Fibroblast of mammary gland (primary cell): ENCODE measurements at regions not wholly inside any gene's neighbourhood (a gene's known extent, or its start where the extent isn't known, plus 50 kb on each side); places are given as distances from the start of the nearest gene placed in this dataset.

Experiments
- DNase-seq: peaks from one replicate; pipeline ENCODE4 v3.0.0-alpha.2; 2010; ENCODE audit warnings: low read depth
- H3K4me3 ChIP-seq: 2 replicates; pipeline ENCODE4 v1.5.1; 2011; ENCODE audit warnings: low read depth, mild to moderate bottlenecking, low read length, moderate library complexity; ENCODE audit not compliant: control insufficient read depth
- TF ChIP-seq, protein P1 (sequence below): conservative IDR thresholded peaks from 2 replicates; pipeline ENCODE4 v1.5.1; 2011; ENCODE audit warnings: low read depth, low read length, inconsistent platforms; ENCODE audit not compliant: control insufficient read depth, insufficient read depth

DNA sequence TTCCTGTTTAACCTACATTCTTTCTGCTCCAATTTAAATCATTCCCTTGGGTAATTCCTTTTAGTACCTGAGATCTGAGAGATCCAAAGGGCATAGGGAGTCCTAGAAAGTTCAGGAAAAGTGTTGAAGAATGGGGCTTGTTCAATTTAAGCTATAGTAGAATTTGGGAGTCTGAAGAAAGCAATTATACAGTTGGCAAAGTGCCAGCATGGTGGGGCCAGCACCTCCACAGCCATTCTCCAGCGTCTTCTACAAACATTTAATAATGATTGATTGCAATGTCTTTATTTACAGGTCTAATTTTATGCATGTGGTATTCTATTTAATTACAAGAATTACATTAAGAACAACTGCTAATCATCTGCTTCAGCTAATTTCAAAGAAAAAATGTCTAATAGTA lies 957.7 kb upstream of the GYPC start:
- no peak for DNase-seq
- TF ChIP-seq, protein P1, sequence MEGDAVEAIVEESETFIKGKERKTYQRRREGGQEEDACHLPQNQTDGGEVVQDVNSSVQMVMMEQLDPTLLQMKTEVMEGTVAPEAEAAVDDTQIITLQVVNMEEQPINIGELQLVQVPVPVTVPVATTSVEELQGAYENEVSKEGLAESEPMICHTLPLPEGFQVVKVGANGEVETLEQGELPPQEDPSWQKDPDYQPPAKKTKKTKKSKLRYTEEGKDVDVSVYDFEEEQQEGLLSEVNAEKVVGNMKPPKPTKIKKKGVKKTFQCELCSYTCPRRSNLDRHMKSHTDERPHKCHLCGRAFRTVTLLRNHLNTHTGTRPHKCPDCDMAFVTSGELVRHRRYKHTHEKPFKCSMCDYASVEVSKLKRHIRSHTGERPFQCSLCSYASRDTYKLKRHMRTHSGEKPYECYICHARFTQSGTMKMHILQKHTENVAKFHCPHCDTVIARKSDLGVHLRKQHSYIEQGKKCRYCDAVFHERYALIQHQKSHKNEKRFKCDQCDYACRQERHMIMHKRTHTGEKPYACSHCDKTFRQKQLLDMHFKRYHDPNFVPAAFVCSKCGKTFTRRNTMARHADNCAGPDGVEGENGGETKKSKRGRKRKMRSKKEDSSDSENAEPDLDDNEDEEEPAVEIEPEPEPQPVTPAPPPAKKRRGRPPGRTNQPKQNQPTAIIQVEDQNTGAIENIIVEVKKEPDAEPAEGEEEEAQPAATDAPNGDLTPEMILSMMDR = no peak

DNA sequence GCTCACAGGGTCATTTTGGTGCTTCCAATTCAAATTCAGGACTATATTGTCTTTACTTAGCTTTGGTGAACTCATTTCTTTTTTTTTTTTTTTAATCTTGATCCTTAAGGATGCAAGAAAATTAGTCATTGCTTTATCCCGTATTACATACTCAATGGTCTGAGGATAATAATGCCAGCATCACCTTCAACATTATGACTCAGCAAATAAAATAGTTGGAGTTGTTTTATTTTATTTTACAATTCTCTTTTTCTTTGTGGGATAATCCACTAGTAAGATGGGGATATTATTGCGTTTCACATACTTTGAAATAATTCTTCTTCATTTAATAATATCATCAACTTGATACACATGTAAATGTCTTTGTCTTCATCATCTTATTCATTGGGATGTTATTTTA lies 954.9 kb upstream of the GYPC start:
- H3K4me3 ChIP-seq = no peak overlapping the region
- TF ChIP-seq, protein P1 = no peak
- no peak for DNase-seq

More for the DNA sequence above, 957.7 kb upstream of the GYPC start:
- no peak overlapping the region for H3K4me3 ChIP-seq

DNA sequence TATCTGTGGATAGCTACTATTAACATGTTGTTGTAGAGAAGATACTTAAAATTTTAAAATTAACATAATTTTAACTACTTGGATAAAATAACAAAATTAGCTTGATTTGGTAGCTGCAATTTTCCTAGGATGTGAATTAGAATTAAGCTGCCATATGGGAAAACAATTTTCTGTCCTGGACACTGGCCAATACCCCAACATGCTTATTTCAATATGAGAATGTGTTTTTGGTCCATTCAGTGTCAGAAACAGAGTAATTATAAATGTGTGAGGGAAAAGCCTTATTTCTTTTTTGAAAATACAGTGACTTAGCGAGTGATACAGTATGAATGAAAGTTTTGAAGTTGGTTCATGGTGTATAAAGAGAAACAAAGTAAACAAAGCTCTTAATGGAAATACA lies 948.3 kb upstream of the GYPC start:
- DNase-seq = no peak
- TF ChIP-seq, protein P1 = no peak
- no peak overlapping the region for H3K4me3 ChIP-seq

DNA sequence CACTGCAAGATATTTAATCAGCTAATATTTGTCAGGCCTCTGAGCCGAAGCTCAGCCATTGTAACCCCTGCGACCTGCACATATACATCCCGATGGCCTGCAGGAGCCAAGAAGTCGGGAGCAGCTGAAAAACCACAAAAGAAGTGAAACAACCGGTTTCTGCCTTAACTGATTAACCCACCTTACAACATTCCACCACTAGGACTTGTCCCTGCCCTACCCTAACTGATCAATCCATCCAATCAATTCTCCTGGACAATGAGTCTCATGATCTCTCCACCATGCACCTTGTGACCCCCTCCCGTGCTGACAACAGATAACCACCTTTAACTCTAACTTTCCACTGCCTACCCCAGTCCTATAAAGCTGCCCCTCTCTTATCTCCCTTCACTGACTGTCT lies 945.4 kb upstream of the GYPC start:
- H3K4me3 ChIP-seq = no peak overlapping the region
- DNase-seq = no peak
- TF ChIP-seq, protein P1 = no peak

DNA sequence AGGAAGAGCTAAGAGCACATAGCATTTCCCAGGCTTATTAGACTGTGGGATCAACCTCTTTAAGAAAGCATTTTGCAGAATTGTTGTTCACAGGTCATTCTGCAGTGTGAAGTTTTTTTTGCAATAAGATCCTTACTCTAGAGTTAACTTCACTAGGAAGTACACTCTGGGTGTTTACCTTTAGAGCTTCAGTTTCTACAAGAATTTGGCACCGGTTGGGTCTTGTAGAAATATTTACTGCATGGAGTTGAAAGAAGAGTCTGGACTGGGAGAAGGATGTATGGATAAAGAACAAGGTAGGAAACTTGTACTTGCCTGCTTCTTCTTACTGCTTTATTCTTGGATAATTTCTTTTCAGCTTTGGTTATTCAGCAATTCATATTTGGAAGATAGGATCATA lies 944.9 kb upstream of the GYPC start:
- H3K4me3 ChIP-seq = no peak overlapping the region
- TF ChIP-seq, protein P1 = no peak
- DNase-seq = no peak

DNA sequence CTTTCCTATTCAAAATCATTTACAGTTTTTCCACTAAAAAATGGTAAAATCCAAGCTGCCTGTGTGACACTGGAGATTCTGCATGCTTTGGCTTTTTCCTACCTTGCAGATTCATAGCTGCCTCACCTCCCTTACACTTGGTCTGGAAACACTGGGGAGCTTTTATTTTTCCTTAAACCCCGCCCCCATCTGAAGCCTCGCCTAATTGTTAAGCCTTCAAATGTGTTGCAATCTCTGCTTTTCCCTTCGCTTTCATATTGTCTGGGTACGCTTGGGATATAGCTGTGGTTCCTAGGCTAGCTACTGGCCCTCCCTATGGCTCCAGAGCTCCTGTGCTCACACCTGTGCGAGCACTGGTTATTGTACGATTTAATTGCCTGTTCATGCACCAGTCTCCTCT lies 942.4 kb upstream of the GYPC start:
- H3K4me3 ChIP-seq = no peak overlapping the region
- TF ChIP-seq, protein P1 = no peak
- no peak for DNase-seq

DNA sequence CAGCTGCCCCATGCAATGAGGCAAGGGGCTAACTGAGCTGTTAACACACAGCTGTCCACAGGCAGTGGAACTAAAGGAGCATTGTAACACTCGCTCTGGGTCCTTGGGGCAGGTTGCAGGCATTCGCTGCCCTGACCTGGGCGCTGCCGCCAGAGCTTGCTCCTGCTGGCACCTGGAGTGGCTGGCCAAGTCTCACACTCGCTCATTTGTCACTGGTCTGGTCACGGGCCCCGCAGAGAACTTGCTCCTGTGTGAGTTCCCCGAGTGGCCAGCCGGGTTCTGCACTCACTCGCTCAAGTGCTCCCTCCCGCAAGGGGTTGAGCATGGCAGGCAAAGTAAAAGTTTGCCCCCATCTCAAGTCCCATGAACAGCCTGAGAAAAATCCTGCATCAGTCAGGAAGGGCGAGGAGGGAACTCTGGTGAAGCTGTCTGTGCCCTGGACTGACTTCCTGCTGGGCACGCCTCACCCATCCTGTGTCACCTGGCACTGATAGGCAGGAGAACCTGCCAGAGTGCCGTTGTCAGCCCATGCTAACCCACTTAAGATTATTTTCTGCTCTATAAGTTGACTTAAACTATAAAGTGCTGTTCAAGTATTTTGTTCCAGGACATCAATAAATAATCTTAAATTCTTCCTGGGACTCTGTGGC lies 934.8 kb upstream of the GYPC start:
- H3K4me3 ChIP-seq = no peak overlapping the region
- DNase-seq = no peak
- TF ChIP-seq, protein P1 = no peak
